SJSA1 (cell line): ENCODE measurements at regions not wholly inside any gene's neighbourhood (a gene's known extent, or its start where the extent isn't known, plus 50 kb on each side); places are given as distances from the start of the nearest gene placed in this dataset.

Experiments used
- DNase-seq, 2 experiments: peaks; one replicate each; pipeline ENCODE4 v3.0.0-alpha.2; 2015 to 2020; ENCODE audit warnings: low spot score in 2 of 2, low read depth in 1 of 2
- H3K27ac ChIP-seq: fragments of 250-450 bp; sonication (Bioruptor Pico); 2 replicates; pipeline ENCODE4 v1.5.1; 2020; ENCODE audit warnings: mild to moderate bottlenecking, moderate library complexity
- H3K27me3 ChIP-seq: fragments of 250-450 bp; sonication (Bioruptor Pico); replicated peaks from 2 replicates; pipeline ENCODE4 v1.5.1; 2020; ENCODE audit warnings: mild to moderate bottlenecking, moderate library complexity
- H3K36me3 ChIP-seq: fragments of 250-450 bp; sonication (Bioruptor Pico); 2 replicates; pipeline ENCODE4 v1.5.1; 2020; ENCODE audit warnings: mild to moderate bottlenecking
- H3K4me1 ChIP-seq: fragments of 250-450 bp; sonication (Bioruptor Pico); replicated peaks from 2 replicates; pipeline ENCODE4 v1.6.1; 2021; ENCODE audit warnings: mild to moderate bottlenecking
- H3K4me3 ChIP-seq: fragments of 250-450 bp; sonication (Bioruptor Pico); 2 replicates; pipeline ENCODE4 v1.5.1; 2020; ENCODE audit warnings: mild to moderate bottlenecking
- H3K9me3 ChIP-seq: fragments of 250-450 bp; sonication (Bioruptor Pico); replicated peaks from 2 replicates; pipeline ENCODE4 v1.5.1; 2020; ENCODE audit warnings: mild to moderate bottlenecking

DNA sequence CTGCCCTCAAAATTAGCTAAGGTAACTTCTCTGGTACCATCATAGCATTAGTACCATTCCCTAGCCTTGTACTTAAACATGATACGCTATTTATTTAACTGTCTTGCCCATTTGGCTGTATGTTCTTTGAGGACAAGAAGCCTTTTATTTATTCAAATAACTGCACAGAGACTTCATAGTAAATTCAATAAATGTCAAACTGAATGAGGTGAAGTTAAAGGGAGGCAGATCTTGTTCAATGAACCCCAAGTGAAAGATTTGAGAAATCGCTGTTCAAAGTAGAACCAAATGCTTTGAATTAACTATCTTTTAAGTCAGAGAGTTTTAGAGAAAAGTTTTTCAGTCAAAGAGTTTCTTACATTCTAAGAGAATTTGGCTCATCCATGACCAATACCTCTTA, 203.6 kb downstream of the GXYLT1 start:
- Histone ChIP-seq H3K27me3 (no peaks in the 10 kb centered on the region), H3K27ac (no peak overlapping the region), H3K9me3 (no peaks in the 10 kb centered on the region; the same call in 1 of the 2 replicates), H3K36me3 (no peaks in the 10 kb centered on the region), H3K4me1 (no peaks in the 10 kb centered on the region), H3K4me3 (no peak overlapping the region)
- no peak for DNase-seq

- no peak for DNase-seq
- Histone ChIP-seq H3K27me3 (no peaks in the 10 kb centered on the region), H3K27ac (no peak overlapping the region), H3K9me3 (no peaks in the 10 kb centered on the region), H3K4me3 (no peak overlapping the region), H3K36me3 (no peaks in the 10 kb centered on the region), H3K4me1 (no peaks in the 10 kb centered on the region)
These were observed 204.1 kb downstream of the GXYLT1 start for GRCh38 chr12:41940571-41940970.

- DNase-seq, result no peak
These were observed 208.3 kb downstream of the GXYLT1 start for GRCh38 chr12:41936333-41936732.

GRCh38 chr12:41935911-41936310, 208.8 kb downstream of the GXYLT1 start:
- H3K4me1 ChIP-seq, result no peaks in the 10 kb centered on the region
- no peaks in the 10 kb centered on the region for H3K9me3 ChIP-seq
- no peaks in the 10 kb centered on the region for H3K27me3 ChIP-seq
- H3K4me3 ChIP-seq, result no peak overlapping the region
- no peak overlapping the region for H3K27ac ChIP-seq
- H3K36me3 ChIP-seq, result no peaks in the 10 kb centered on the region
- DNase-seq, result no peak

More at GRCh38 chr12:41936333-41936732, 208.3 kb downstream of the GXYLT1 start:
- no peaks in the 10 kb centered on the region for H3K4me1 ChIP-seq
- no peak overlapping the region for H3K27ac ChIP-seq
- H3K9me3 ChIP-seq, result no peaks in the 10 kb centered on the region
- H3K27me3 ChIP-seq, result no peaks in the 10 kb centered on the region
- H3K36me3 ChIP-seq, result no peaks in the 10 kb centered on the region
- no peak overlapping the region for H3K4me3 ChIP-seq

GRCh38 chr12:41932470-41932991, 212.1 kb downstream of the GXYLT1 start:
- Histone ChIP-seq H3K4me1 (no peaks in the 10 kb centered on the region), H3K4me3 (no peak overlapping the region), H3K27ac (no peak overlapping the region), H3K9me3 (no peaks in the 10 kb centered on the region), H3K27me3 (no peaks in the 10 kb centered on the region), H3K36me3 (no peaks in the 10 kb centered on the region)
- no peak for DNase-seq

GRCh38 chr12:41930866-41931437, 213.7 kb downstream of the GXYLT1 start:
- Histone ChIP-seq H3K27ac (no peak overlapping the region), H3K4me3 (no peak overlapping the region)
- no peak for DNase-seq

GRCh38 chr12:41924111-41924510, 220.6 kb downstream of the GXYLT1 start:
- Histone ChIP-seq H3K4me3 (no peak overlapping the region), H3K9me3 (no peaks in the 10 kb centered on the region), H3K4me1 (no peaks in the 10 kb centered on the region), H3K36me3 (no peaks in the 10 kb centered on the region), H3K27ac (no peak overlapping the region), H3K27me3 (no peaks in the 10 kb centered on the region)
- no peak for DNase-seq

More at GRCh38 chr12:41930866-41931437, 213.7 kb downstream of the GXYLT1 start:
- Histone ChIP-seq H3K4me1 (no peaks in the 10 kb centered on the region), H3K27me3 (no peaks in the 10 kb centered on the region), H3K36me3 (no peaks in the 10 kb centered on the region), H3K9me3 (no peaks in the 10 kb centered on the region)

DNA sequence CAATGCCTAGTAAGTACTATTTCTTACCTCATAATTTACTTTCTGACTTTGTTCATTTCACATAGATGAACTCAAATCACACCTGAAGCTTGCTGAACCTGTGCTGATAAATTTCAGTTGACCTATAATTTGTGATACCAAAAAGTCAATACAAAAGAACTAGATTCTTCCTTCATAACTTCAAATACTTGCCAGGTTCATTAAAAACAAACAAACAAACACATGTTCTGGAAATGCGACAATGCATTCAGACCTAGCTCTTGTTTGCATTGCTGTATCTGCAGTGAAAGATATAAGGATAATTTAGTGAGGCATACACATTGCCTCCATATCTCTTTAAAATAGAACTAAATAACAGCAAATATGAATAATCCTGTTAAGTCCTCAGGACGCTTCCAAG, 221.3 kb downstream of the GXYLT1 start:
- no peaks in the 10 kb centered on the region for H3K36me3 ChIP-seq

DNA sequence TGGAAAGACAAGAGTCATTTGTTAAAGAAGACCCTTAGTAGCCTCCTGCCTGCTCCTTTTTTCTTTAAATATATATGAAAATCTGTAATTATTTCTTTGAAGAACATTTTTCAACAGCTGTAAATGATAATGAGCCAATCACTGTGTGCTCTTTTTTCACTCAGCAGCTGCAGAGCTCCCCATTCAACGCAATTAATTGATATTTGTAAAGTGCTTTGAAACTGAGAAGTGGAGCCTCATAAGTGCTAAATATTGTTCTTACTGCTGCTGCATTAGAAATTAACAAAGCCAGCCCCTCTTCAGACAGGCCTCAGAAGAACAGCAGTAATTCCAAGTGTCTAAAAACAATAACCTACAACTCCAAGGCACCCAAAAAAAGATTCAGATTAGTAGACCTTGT, 224.3 kb downstream of the GXYLT1 start:
- Histone ChIP-seq H3K4me1 (no peaks in the 10 kb centered on the region), H3K27me3 (no peaks in the 10 kb centered on the region; the same call in 1 of the 2 replicates), H3K4me3 (no peak overlapping the region), H3K27ac (no peak overlapping the region), H3K36me3 (no peaks in the 10 kb centered on the region), H3K9me3 (no peaks in the 10 kb centered on the region)
- no peak for DNase-seq

More for the DNA sequence above, 221.3 kb downstream of the GXYLT1 start:
- H3K27ac ChIP-seq, result no peak overlapping the region
- H3K27me3 ChIP-seq, result no peaks in the 10 kb centered on the region
- no peaks in the 10 kb centered on the region for H3K9me3 ChIP-seq
- no peak for DNase-seq
- no peaks in the 10 kb centered on the region for H3K4me1 ChIP-seq
- no peak overlapping the region for H3K4me3 ChIP-seq

DNA sequence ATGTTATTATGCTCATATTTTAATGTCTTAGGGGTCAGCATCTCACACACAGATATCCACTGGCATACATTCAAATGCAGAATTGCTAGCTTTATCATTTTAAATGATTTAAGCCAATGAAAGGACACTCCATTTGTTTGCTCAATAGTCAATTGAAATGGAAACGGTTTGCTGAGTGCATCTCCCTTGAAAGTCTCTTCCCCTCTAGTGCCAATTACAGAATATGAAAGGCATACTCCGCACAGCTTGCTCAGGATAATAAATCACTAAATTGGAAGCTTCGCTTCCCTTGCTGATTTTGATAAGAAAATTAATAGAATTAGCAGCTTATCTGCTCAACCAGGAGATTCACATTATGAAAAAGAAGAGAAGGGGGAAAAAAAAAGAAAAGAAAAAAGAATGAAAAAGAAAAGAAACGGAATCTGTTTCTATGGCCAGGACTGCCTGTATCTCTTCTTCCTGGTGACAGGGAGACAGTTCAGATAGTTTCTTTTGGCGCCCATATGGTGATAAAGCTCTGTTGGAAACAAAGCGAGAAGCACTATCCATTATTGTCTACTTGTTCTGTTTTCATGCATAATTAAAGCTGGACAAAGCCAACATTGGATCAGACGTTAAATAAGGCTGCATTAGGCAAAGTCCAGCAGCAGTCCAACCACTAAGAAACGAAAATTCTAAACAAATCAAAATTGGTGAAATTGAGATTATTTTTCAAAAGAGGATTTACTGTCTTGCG, 225.0 kb downstream of the GXYLT1 start:
- Histone ChIP-seq H3K27ac (no peak overlapping the region), H3K4me1 (no peaks in the 10 kb centered on the region), H3K27me3 (no peaks in the 10 kb centered on the region; the same call in 1 of the 2 replicates), H3K36me3 (no peaks in the 10 kb centered on the region), H3K9me3 (no peaks in the 10 kb centered on the region), H3K4me3 (no peak overlapping the region)
- no peak for DNase-seq

DNA sequence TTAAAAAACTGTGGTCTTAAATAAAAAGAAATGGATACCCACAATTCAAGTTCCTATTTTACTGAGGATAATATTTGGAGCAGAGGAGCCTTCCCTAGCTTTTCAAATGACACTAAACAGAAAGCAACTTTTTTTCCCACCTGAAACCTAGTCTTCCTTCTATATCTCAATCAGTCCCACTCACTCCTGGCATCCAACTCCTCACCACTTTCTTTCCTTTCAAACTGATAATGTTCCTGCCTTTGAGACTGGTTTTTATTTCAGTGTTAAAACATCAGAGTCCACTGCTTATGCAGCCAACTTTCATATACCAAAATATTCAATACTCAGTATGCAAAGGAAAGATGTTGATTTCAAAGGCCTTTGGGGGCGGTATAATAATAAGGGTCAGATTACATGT, 225.6 kb downstream of the GXYLT1 start:
- H3K27me3 ChIP-seq, result no peaks in the 10 kb centered on the region; the same call in 1 of the 2 replicates
- no peaks in the 10 kb centered on the region for H3K36me3 ChIP-seq
- no peaks in the 10 kb centered on the region for H3K9me3 ChIP-seq
- H3K4me3 ChIP-seq, result no peak overlapping the region
- H3K4me1 ChIP-seq, result no peaks in the 10 kb centered on the region
- H3K27ac ChIP-seq, result no peak overlapping the region
- DNase-seq, result no peak

DNA sequence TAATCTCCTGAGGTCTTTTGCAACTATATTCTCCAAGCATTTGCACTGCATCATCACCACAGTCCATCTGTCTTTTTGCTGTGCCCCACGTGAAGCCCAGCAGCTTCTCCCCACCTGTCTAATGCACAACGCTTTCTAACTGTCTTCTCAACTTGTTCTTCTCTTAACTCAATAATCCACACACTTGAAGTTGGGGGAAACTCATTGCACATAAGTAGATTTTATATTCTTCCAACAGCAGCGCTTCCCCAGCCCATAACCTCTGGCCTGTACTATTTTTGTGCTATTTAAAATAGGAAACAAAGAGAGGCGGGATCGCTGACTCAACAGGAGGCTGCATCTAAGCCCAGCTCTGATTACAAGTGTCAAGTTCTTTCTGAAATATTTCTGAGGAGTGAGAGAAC, 226.7 kb downstream of the GXYLT1 start:
- Histone ChIP-seq H3K27me3 (no peaks in the 10 kb centered on the region; the same call in 1 of the 2 replicates), H3K36me3 (no peaks in the 10 kb centered on the region), H3K27ac (no peak overlapping the region), H3K4me1 (no peaks in the 10 kb centered on the region), H3K9me3 (no peaks in the 10 kb centered on the region), H3K4me3 (no peak overlapping the region)
- DNase-seq, result no peak

- no peak for DNase-seq
- H3K27me3 ChIP-seq, result no peaks in the 10 kb centered on the region; the same call in 1 of the 2 replicates
- H3K9me3 ChIP-seq, result no peaks in the 10 kb centered on the region
- no peak overlapping the region for H3K27ac ChIP-seq
- H3K4me1 ChIP-seq, result no peaks in the 10 kb centered on the region
- no peak overlapping the region for H3K4me3 ChIP-seq
- H3K36me3 ChIP-seq, result no peaks in the 10 kb centered on the region
These were observed 227.5 kb downstream of the GXYLT1 start for GRCh38 chr12:41917181-41917580.

DNA sequence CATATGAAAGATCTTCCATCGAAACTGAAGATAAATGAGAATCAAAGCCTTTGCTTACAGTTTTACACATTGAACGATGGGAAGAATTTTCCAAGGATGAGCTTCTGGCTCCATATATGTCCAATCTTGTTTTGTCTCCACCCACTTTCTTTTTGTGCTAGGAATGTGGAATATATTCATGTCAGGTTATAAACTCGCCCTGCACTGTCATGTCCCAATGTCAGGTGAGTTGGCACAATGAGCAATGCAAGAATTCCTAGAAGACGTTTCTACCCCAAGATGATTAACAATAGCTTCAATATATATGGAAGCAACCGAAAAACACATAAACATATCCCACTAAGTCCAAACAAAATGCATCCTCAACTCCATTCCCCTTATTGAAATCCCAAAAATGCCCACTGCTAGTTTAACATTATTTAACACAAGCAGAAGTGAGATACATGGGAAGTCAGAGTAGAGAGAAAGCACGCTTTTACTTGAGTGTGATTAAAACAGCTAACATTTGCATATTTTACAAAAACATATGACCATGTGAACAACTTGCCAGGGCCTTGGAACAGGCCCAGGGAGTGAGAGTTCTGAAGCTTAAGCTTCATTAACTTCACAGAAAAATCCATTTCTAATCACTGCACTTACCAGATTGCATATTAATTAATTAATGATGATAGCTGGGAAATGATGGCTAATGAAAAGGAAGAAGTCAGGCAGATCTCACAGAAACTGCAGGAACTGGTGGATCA, 233.9 kb downstream of the GXYLT1 start:
- H3K27ac ChIP-seq, result no peak overlapping the region
- no peak for DNase-seq

More for the DNA sequence above, 233.9 kb downstream of the GXYLT1 start:
- Histone ChIP-seq H3K27me3 (no peaks in the 10 kb centered on the region), H3K9me3 (no peaks in the 10 kb centered on the region), H3K4me3 (no peak overlapping the region), H3K4me1 (no peaks in the 10 kb centered on the region), H3K36me3 (no peaks in the 10 kb centered on the region)
